MM.1S (cell line): ENCODE measurements at regions not wholly inside any gene's neighbourhood (a gene's known extent, or its start where the extent isn't known, plus 50 kb on each side); places are given as distances from the start of the nearest gene placed in this dataset.

Source experiments
- DNase-seq: peaks from one replicate; pipeline ENCODE4 v3.0.0-alpha.2; 2015
- H2AFZ ChIP-seq: fragments of 300-600 bp; sonication (generic); 2 replicates; pipeline ENCODE4 v1.6.0; 2016; ENCODE audit warnings: antibody characterized with exemption, low read length
- H3F3A ChIP-seq: fragments of 300-600 bp; sonication (generic); 2 replicates; pipeline ENCODE4 v1.6.1; 2016; ENCODE audit warnings: mild to moderate bottlenecking, antibody characterized with exemption, low read length, moderate library complexity, mixed read lengths; ENCODE audit not compliant: insufficient read depth
- H3K27ac ChIP-seq: fragments of 300-600 bp; sonication (generic); 2 replicates; pipeline ENCODE4 v1.5.1; 2016; ENCODE audit warnings: mild to moderate bottlenecking, low read length
- H3K27me3 ChIP-seq: fragments of 300-600 bp; sonication (generic); replicated peaks from 2 replicates; pipeline ENCODE4 v1.6.0; 2016; ENCODE audit warnings: low read length; ENCODE audit not compliant: insufficient read depth
- H3K36me3 ChIP-seq: fragments of 300-600 bp; sonication (generic); replicated peaks from 2 replicates; pipeline ENCODE4 v1.6.1; 2016; ENCODE audit warnings: mild to moderate bottlenecking, low read length, mixed read lengths; ENCODE audit not compliant: insufficient read depth
- H3K4me1 ChIP-seq: fragments of 300-600 bp; sonication (generic); 2 replicates; pipeline ENCODE4 v1.6.1; 2016; ENCODE audit warnings: low read length, mixed read lengths
- H3K4me2 ChIP-seq: fragments of 300-600 bp; sonication (generic); 2 replicates; pipeline ENCODE4 v1.6.0; 2016; ENCODE audit warnings: low read depth, low read length
- H3K4me3 ChIP-seq: fragments of 300-600 bp; sonication (generic); 2 replicates; pipeline ENCODE4 v1.5.1; 2016; ENCODE audit warnings: low read length, mixed read lengths
- H3K79me2 ChIP-seq: fragments of 300-600 bp; sonication (generic); 2 replicates; pipeline ENCODE4 v1.6.1; 2016; ENCODE audit warnings: mixed run types, low read length, mixed read lengths
- H3K9ac ChIP-seq: fragments of 300-600 bp; sonication (generic); 2 replicates; pipeline ENCODE4 v1.6.1; 2016; ENCODE audit warnings: low read length, mixed read lengths
- H3K9me2 ChIP-seq: fragments of 300-600 bp; sonication (generic); replicated peaks from 2 replicates; pipeline ENCODE4 v1.6.1; 2016; ENCODE audit warnings: mild to moderate bottlenecking, low read length, mixed read lengths; ENCODE audit not compliant: insufficient read depth
- H3K9me3 ChIP-seq: fragments of 300-600 bp; sonication (generic); replicated peaks from 2 replicates; pipeline ENCODE4 v1.6.1; 2016; ENCODE audit warnings: mild to moderate bottlenecking, low read length, mixed read lengths; ENCODE audit not compliant: insufficient read depth
- H4K20me1 ChIP-seq: fragments of 300-600 bp; sonication (generic); 2 replicates; pipeline ENCODE4 v1.6.1; 2016; ENCODE audit warnings: mild to moderate bottlenecking, low read length, moderate library complexity, mixed read lengths; ENCODE audit not compliant: insufficient read depth
- EZH2 ChIP-seq: fragments of 300-600 bp; sonication (generic); optimal IDR thresholded peaks from 2 replicates; pipeline ENCODE3; 2017; ENCODE audit warnings: low read depth, mild to moderate bottlenecking, antibody characterized with exemption, low read length, mixed read lengths
- EZH2phosphoT487 ChIP-seq: fragments of 300-600 bp; sonication (generic); IDR thresholded peaks from 2 replicates; pipeline ENCODE4 v1.6.1; 2018; ENCODE audit warnings: antibody characterized with exemption, low read length
- TF ChIP-seq, protein P1 (sequence below): fragments of 300-600 bp; sonication (generic); IDR thresholded peaks from 2 replicates; pipeline ENCODE4 v1.5.1; 2016; ENCODE audit warnings: antibody characterized with exemption, low read length, mixed read lengths

DNA sequence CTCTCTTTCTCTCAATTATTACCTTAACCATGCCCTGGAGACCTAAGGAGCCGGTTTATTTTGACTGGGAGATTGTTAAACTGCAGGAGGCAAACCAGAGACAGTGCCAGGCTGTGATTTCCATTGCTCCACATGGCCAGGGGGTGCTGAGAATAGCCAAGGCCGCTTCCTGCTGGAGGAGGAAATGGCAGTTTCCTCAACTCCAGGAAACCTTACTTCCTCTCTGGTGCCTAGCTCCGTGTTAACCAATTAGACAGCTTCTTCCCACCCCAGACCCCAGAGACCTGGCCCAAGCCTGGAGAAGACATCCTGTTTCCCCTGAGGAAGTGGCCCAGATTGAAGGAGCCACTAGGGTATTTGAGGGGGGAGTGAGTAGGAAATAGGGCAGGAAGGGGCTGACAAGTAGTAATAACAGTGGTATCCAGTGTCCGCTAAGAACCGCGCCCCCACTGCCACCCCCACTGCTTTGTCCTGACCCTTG is 161.2 kb downstream of the PLPP3 start:
- Histone ChIP-seq H3F3A (no peaks in the 10 kb centered on the region), H3K4me2 (no peak overlapping the region), H3K36me3 (no peaks in the 10 kb centered on the region)

DNA sequence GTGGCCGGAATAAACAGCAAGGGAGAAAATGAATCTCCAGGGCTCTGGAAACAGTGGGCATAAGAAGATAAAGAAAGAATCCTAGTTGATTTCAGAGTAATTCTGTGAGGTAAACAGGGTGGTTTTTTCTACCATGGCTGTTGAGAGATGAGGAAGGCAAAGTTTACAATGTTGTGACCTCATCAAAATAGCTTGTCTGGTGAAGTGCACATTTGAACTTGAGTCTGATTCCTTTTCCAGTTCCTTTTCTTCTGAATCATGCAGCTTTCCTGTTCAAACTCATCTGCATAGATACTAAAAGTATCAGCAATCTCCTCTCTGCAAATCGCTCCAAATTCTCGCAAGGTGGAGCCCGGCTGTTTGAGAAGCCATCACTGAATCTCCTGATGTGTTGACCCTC is 161.7 kb downstream of the PLPP3 start:
- no peak overlapping the region for H3K27ac ChIP-seq

More for the DNA sequence above, 161.2 kb downstream of the PLPP3 start:
- no peaks in the 10 kb centered on the region for H3K9me3 ChIP-seq
- H3K4me3 ChIP-seq = no peak overlapping the region
- no peak overlapping the region for H2AFZ ChIP-seq
- DNase-seq = no peak
- no peaks in the 10 kb centered on the region for H3K27me3 ChIP-seq
- TF ChIP-seq EZH2 = no peak
- TF ChIP-seq EZH2phosphoT487 = no peak
- TF ChIP-seq, protein P1, sequence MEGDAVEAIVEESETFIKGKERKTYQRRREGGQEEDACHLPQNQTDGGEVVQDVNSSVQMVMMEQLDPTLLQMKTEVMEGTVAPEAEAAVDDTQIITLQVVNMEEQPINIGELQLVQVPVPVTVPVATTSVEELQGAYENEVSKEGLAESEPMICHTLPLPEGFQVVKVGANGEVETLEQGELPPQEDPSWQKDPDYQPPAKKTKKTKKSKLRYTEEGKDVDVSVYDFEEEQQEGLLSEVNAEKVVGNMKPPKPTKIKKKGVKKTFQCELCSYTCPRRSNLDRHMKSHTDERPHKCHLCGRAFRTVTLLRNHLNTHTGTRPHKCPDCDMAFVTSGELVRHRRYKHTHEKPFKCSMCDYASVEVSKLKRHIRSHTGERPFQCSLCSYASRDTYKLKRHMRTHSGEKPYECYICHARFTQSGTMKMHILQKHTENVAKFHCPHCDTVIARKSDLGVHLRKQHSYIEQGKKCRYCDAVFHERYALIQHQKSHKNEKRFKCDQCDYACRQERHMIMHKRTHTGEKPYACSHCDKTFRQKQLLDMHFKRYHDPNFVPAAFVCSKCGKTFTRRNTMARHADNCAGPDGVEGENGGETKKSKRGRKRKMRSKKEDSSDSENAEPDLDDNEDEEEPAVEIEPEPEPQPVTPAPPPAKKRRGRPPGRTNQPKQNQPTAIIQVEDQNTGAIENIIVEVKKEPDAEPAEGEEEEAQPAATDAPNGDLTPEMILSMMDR = no peak
- no peaks in the 10 kb centered on the region for H3K4me1 ChIP-seq
- no peaks in the 10 kb centered on the region for H3K9me2 ChIP-seq
- H3K9ac ChIP-seq = no peak overlapping the region
- no peaks in the 10 kb centered on the region for H4K20me1 ChIP-seq
- H3K27ac ChIP-seq = no peak overlapping the region
- no peaks in the 10 kb centered on the region for H3K79me2 ChIP-seq

GRCh38 chr1:56416495-56416894 is 162.9 kb downstream of the PLPP3 start:
- Histone ChIP-seq H3K27ac (no peak overlapping the region), H3K9ac (no peak overlapping the region), H3F3A (no peaks in the 10 kb centered on the region), H3K9me2 (no peaks in the 10 kb centered on the region), H3K79me2 (no peaks in the 10 kb centered on the region), H3K36me3 (no peaks in the 10 kb centered on the region), H4K20me1 (no peaks in the 10 kb centered on the region), H2AFZ (no peak overlapping the region), H3K4me3 (no peak overlapping the region), H3K4me1 (no peaks in the 10 kb centered on the region), H3K9me3 (no peaks in the 10 kb centered on the region), H3K27me3 (no peaks in the 10 kb centered on the region), H3K4me2 (no peak overlapping the region)
- no peak for DNase-seq
- TF ChIP-seq EZH2 = no peak
- TF ChIP-seq EZH2phosphoT487 = no peak
- TF ChIP-seq, protein P1 = no peak

More for the DNA sequence above, 161.7 kb downstream of the PLPP3 start:
- no peaks in the 10 kb centered on the region for H3K9me2 ChIP-seq
- no peak overlapping the region for H3K4me3 ChIP-seq
- no peak overlapping the region for H3K4me2 ChIP-seq
- H3K36me3 ChIP-seq = no peaks in the 10 kb centered on the region
- H3K9ac ChIP-seq = no peak overlapping the region
- no peak for DNase-seq
- no peaks in the 10 kb centered on the region for H3K79me2 ChIP-seq
- TF ChIP-seq, protein P1 = no peak
- no peak for TF ChIP-seq EZH2
- no peak for TF ChIP-seq EZH2phosphoT487
- H4K20me1 ChIP-seq = no peaks in the 10 kb centered on the region
- H3K4me1 ChIP-seq = no peaks in the 10 kb centered on the region
- H3K9me3 ChIP-seq = no peaks in the 10 kb centered on the region
- no peaks in the 10 kb centered on the region for H3K27me3 ChIP-seq
- H2AFZ ChIP-seq = no peak overlapping the region
- H3F3A ChIP-seq = no peaks in the 10 kb centered on the region
